IMR-90 (cell line): ENCODE measurements at regions not wholly inside any gene's neighbourhood (a gene's known extent, or its start where the extent isn't known, plus 50 kb on each side); places are given as distances from the start of the nearest gene placed in this dataset.

Experiments
- POLR2A ChIP-seq: IDR thresholded peaks from 2 replicates; pipeline ENCODE4 v1.6.1; 2012; ENCODE audit warnings: mild to moderate bottlenecking, low read depth, low read length
- RFX5 ChIP-seq: IDR thresholded peaks from 2 replicates; pipeline ENCODE4 v1.8.0; 2012; ENCODE audit warnings: low read depth, mild to moderate bottlenecking, low read length, moderate library complexity

DNA sequence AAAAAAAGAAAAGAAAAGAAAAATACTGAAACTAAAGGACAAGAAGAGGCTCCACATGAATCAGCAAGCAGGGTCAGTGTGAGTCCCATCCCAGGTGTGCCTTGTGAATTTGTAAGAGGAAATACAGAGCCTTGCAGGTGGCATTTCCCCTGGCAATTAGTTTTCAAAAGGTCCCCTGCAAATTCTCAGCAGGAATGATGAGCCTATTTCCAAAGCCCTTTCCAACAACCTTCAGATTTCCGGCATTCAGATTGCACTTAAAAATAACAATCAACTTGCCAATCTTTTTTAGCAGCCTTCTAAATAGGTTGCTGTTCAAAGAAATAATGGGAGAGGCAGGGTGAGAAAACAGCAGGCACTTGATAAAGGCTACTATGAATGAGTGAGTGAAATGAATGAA, 66.4 kb upstream of the OR13H1 start:
- TF ChIP-seq RFX5 (no peak), POLR2A (no peak)
